Hepatocyte (in vitro differentiated cells): ENCODE measurements at regions not wholly inside any gene's neighbourhood (a gene's known extent, or its start where the extent isn't known, plus 50 kb on each side); places are given as distances from the start of the nearest gene placed in this dataset.

Experiments used
- DNase-seq: peaks from one replicate; pipeline ENCODE4 v3.0.0-alpha.2; 2016; ENCODE audit warnings: low spot score
- H2AFZ ChIP-seq: fragments of 200-600 bp; sonication (generic); 2 replicates; pipeline ENCODE4 v1.6.0; 2016; ENCODE audit warnings: antibody characterized with exemption, mild to moderate bottlenecking
- H3K27ac ChIP-seq: fragments of 200-600 bp; sonication (generic); 2 replicates; pipeline ENCODE4 v1.5.1; 2016; ENCODE audit warnings: mild to moderate bottlenecking
- H3K27me3 ChIP-seq: fragments of 200-600 bp; sonication (generic); 2 replicates; pipeline ENCODE4 v1.6.1; 2016
- H3K36me3 ChIP-seq: fragments of 200-600 bp; sonication (generic); replicated peaks from 2 replicates; pipeline ENCODE4 v1.5.1; 2016; ENCODE audit warnings: low read depth; ENCODE audit not compliant: insufficient read depth
- H3K4me1 ChIP-seq: fragments of 200-600 bp; sonication (generic); 2 replicates; pipeline ENCODE4 v1.5.1; 2016; ENCODE audit warnings: mild to moderate bottlenecking, moderate library complexity; ENCODE audit not compliant: insufficient read depth
- H3K4me2 ChIP-seq: fragments of 200-600 bp; sonication (generic); 2 replicates; pipeline ENCODE4 v1.6.0; 2016
- H3K4me3 ChIP-seq: fragments of 200-600 bp; sonication (generic); 2 replicates; pipeline ENCODE4 v1.5.1; 2016; ENCODE audit warnings: mild to moderate bottlenecking
- H3K79me2 ChIP-seq: fragments of 200-600 bp; sonication (generic); 2 replicates; pipeline ENCODE4 v1.6.0; 2017; ENCODE audit warnings: mild to moderate bottlenecking
- H3K9me2 ChIP-seq: fragments of 200-600 bp; sonication (generic); replicated peaks from 2 replicates; pipeline ENCODE4 v1.6.0; 2017; ENCODE audit warnings: mild to moderate bottlenecking; ENCODE audit not compliant: insufficient read depth
- H3K9me3 ChIP-seq: fragments of 200-600 bp; sonication (generic); 2 replicates; pipeline ENCODE4 v1.5.1; 2016; ENCODE audit warnings: low read depth, mild to moderate bottlenecking
- H4K20me1 ChIP-seq: fragments of 200-600 bp; sonication (generic); 2 replicates; pipeline ENCODE4 v1.6.0; 2016; ENCODE audit warnings: mild to moderate bottlenecking; ENCODE audit not compliant: insufficient read depth, poor library complexity, severe bottlenecking
- CTCF ChIP-seq: fragments of 200-600 bp; sonication (generic); IDR thresholded peaks from 2 replicates; pipeline ENCODE4 v1.5.1; 2016; ENCODE audit warnings: antibody characterized with exemption, mild to moderate bottlenecking; ENCODE audit not compliant: poor library complexity
- EZH2 ChIP-seq: fragments of 200-600 bp; sonication (generic); IDR thresholded peaks from 2 replicates; pipeline ENCODE4 v1.6.1; 2016; ENCODE audit warnings: antibody characterized with exemption, mild to moderate bottlenecking, borderline replicate concordance
- EZH2phosphoT487 ChIP-seq: fragments of 200-600 bp; sonication (generic); IDR thresholded peaks from one replicate; pipeline ENCODE4 v1.6.1; 2018; ENCODE audit warnings: antibody characterized with exemption, mild to moderate bottlenecking, low read depth, moderate library complexity; ENCODE audit not compliant: unreplicated experiment, severe bottlenecking
- WGBS: methylation state at CpG from one replicate; pipeline ENCODE4 v1.1.6; 2016; ENCODE audit warnings: low lambda C conversion rate; ENCODE audit errors: missing lambda C conversion rate; 5-methylcytosine and 5-hydroxymethylcytosine counted together

- H3K4me3 ChIP-seq = no peak overlapping the region
- no peaks in the 10 kb centered on the region for H4K20me1 ChIP-seq
- 69% methylated on average over 5 of the region's 5 CpGs for WGBS
- H3K9me3 ChIP-seq = no peaks in the 10 kb centered on the region
- H3K9me2 ChIP-seq = no peaks in the 10 kb centered on the region
- H3K27me3 ChIP-seq = no peaks in the 10 kb centered on the region
- H3K36me3 ChIP-seq = no peaks in the 10 kb centered on the region
- TF ChIP-seq CTCF = no peak
- TF ChIP-seq EZH2 = no peak
- no peak for TF ChIP-seq EZH2phosphoT487
- H3K4me1 ChIP-seq = no peaks in the 10 kb centered on the region
- H3K79me2 ChIP-seq = no peaks in the 10 kb centered on the region
- H3K27ac ChIP-seq = no peak overlapping the region
- H3K4me2 ChIP-seq = no peak overlapping the region
- no peak overlapping the region for H2AFZ ChIP-seq
- no peak for DNase-seq
Observed at GRCh38 chr14:38135106-38135867, 72.4 kb upstream of the SSTR1 start.

- Histone ChIP-seq H3K4me3 (no peak overlapping the region), H4K20me1 (no peaks in the 10 kb centered on the region), H3K9me3 (no peaks in the 10 kb centered on the region), H3K27ac (no peak overlapping the region), H3K79me2 (no peaks in the 10 kb centered on the region), H2AFZ (no peak overlapping the region), H3K9me2 (no peaks in the 10 kb centered on the region), H3K4me1 (no peaks in the 10 kb centered on the region), H3K27me3 (no peaks in the 10 kb centered on the region), H3K36me3 (no peaks in the 10 kb centered on the region), H3K4me2 (no peak overlapping the region)
- TF ChIP-seq CTCF (no peak), EZH2 (no peak), EZH2phosphoT487 (no peak)
- 100% methylated on average over 1 of the region's 1 CpG for WGBS
- no peak for DNase-seq
Observed at GRCh38 chr14:38137005-38137404, 70.7 kb upstream of the SSTR1 start.

DNA sequence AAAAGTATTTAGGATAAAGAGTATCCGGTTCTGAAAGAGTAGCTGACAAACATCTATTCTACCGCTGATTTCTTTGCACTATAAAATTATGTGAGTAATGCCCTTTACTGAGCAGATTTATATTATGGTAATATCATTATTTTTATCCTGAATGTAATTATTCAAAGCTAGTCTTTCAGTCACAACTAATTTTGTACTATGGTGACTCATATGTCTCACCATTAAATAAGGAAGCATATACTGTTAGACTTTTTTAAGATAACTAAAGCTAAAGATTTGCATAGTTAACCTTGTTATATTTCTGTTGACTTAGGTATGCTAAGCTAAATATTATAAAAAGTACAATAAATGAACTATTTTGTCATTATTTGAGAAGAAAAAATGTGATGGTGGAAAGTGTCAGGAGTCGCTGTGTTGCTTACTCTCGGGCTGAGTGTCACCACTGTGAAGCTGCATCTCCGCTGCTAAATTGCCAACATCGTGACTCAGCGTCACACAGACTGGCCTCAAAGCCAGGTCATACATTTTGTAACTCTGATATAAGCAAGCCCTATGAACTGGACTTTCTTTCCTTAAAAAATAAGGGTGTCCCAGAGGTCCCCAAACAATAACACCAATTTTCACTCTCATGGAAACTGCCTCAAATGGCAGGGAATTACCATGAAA, 69.1 kb upstream of the SSTR1 start:
- Histone ChIP-seq H3K27ac (no peak overlapping the region), H3K27me3 (no peaks in the 10 kb centered on the region), H3K36me3 (no peaks in the 10 kb centered on the region), H2AFZ (no peak overlapping the region), H3K9me3 (no peaks in the 10 kb centered on the region), H4K20me1 (no peaks in the 10 kb centered on the region), H3K9me2 (no peaks in the 10 kb centered on the region), H3K4me3 (no peak overlapping the region), H3K4me1 (no peaks in the 10 kb centered on the region), H3K79me2 (no peaks in the 10 kb centered on the region), H3K4me2 (no peak overlapping the region)
- 89% methylated on average over 7 of the region's 7 CpGs for WGBS
- TF ChIP-seq EZH2 = no peak
- no peak for TF ChIP-seq CTCF
- TF ChIP-seq EZH2phosphoT487 = no peak
- DNase-seq = no peak
